ENCODE measurements at regions not wholly inside any gene's neighbourhood (a gene's known extent, or its start where the extent isn't known, plus 50 kb on each side); places are given as distances from the start of the nearest gene placed in this dataset.
"Not testable (repeated sequence)": the region's sequence is repeated elsewhere in the genome, so short reads cannot be mapped to it uniquely, and the experiment has no call there.

DNA sequence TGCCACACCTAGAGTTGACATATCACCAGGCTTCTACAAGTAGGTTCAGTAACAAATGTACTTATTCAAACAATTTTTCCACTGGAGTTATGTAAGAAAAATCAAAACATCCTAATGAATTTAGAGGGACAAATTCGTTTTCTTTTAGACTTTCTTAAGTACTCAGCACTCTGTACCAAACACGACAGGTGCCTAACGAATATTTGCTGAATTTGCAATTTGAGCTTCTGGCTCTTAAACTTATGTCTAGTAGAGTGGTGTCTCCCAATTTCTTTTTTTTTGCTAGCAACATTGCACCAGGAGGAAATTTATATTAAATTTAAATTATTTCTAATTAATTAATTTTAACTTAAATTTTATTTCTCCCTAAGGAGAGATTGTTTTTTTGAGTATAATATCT, 397.0 kb downstream of the CNTN3 start:
- no peaks in the 10 kb centered on the region for H3K36me3 Mint-ChIP-seq (ENCODE audit: low read depth)
- intact Hi-C loops (cut with micrococcal nuclease): no loop called here
- no peak overlapping the region for H3K27ac Mint-ChIP-seq
- H3K4me3 Mint-ChIP-seq: no peak overlapping the region
- no peaks in the 10 kb centered on the region for H3K4me1 Mint-ChIP-seq (ENCODE audit: low read depth)
- H3K27me3 Mint-ChIP-seq: no peaks in the 10 kb centered on the region
- H3K9me3 Mint-ChIP-seq: peaks cover 6% of the 10 kb centered on the region

GRCh38 chr3:74214286-74214685, 400.2 kb downstream of the CNTN3 start:
- intact Hi-C loops (cut with micrococcal nuclease): no loop called here
- no peaks in the 10 kb centered on the region for H3K27me3 Mint-ChIP-seq
- peaks cover 6% of the 10 kb centered on the region for H3K9me3 Mint-ChIP-seq
- no peak overlapping the region for H3K4me3 Mint-ChIP-seq
- no peaks in the 10 kb centered on the region for H3K36me3 Mint-ChIP-seq (ENCODE audit: low read depth)
- no peaks in the 10 kb centered on the region for H3K4me1 Mint-ChIP-seq (ENCODE audit: low read depth)
- no peak overlapping the region for H3K27ac Mint-ChIP-seq

DNA sequence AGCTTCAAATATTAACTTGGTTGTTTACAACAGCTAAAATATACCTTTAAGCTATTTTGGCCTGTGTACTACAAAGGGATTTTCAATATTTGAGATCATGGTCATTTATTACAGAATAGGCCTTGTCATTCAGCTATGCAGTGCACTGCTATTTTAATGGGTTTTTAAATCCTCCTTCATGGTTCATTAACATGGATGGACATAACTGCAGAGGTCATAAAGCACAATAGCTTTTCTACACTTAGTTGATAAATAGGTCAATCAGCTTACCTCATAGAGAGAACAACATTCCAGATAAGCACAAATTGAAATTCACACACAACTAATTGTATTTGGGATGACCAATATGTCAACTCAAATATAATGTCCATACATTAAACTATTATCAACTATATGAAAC, 403.7 kb downstream of the CNTN3 start:
- Mint-ChIP-seq H3K36me3 (ENCODE audit: low read depth) (no peaks in the 10 kb centered on the region), H3K4me1 (ENCODE audit: low read depth) (no peaks in the 10 kb centered on the region), H3K27me3 (no peaks in the 10 kb centered on the region), H3K9me3 (peaks cover 14% of the 10 kb centered on the region), H3K27ac (no peak overlapping the region), H3K4me3 (no peak overlapping the region)
- intact Hi-C loops (cut with micrococcal nuclease): no loop called here

DNA sequence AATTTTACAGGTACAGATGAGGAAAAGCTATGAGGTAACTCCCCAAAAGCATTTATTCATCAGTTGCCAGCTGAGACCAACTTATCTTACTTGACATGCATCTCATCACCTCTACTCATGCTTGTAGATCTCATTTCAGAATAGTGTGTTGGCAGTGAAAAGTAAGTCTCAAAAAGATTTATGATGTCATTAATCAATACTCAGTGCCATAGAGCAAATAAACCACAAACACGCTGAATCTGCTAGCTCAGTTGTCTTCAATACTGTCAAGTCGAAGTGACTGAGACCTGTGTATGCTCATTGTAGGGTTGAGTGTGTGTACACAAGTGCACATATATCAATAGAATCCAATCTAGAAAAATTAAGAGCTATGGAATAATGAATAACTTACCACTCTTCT, 413.5 kb downstream of the CNTN3 start:
- intact Hi-C loops (cut with micrococcal nuclease): no loop called here
- no peak overlapping the region for H3K27ac Mint-ChIP-seq
- no peaks in the 10 kb centered on the region for H3K36me3 Mint-ChIP-seq (ENCODE audit: low read depth)
- peaks cover 25% of the 10 kb centered on the region for H3K9me3 Mint-ChIP-seq
- H3K27me3 Mint-ChIP-seq: no peaks in the 10 kb centered on the region
- H3K4me3 Mint-ChIP-seq: no peak overlapping the region
- no peaks in the 10 kb centered on the region for H3K4me1 Mint-ChIP-seq (ENCODE audit: low read depth)

DNA sequence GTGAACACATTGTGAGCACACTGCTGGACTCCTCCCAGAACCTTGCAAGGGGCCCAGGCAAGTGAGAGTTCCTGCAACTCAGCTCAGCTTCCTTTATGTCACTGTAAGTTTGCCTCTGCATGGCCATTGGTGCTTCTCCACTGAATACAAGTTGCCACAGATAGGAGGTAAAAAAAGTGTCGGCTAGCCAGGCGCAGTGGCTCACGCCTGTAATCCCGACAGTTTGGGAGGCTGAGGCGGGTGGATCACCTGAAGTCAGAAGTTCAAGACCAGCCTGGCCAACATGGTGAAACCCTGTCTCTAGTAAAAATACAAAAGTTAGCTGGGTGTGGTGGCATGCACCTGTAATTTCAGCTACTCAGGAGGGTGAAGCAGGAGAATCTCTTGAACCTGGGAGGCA, 435.8 kb downstream of the CNTN3 start:
- H3K4me1 Mint-ChIP-seq (ENCODE audit: low read depth); H3K36me3 Mint-ChIP-seq (ENCODE audit: low read depth); H3K27ac Mint-ChIP-seq; intact Hi-C loops (cut with micrococcal nuclease); H3K27me3 Mint-ChIP-seq; H3K4me3 Mint-ChIP-seq: not testable (repeated sequence)
- peaks cover 47% of the 10 kb centered on the region for H3K9me3 Mint-ChIP-seq

- H3K27ac Mint-ChIP-seq: no peak overlapping the region
- no peaks in the 10 kb centered on the region for H3K36me3 Mint-ChIP-seq (ENCODE audit: low read depth)
- no peaks in the 10 kb centered on the region for H3K4me1 Mint-ChIP-seq (ENCODE audit: low read depth)
- intact Hi-C loops (cut with micrococcal nuclease): no loop called here
- H3K27me3 Mint-ChIP-seq: no peaks in the 10 kb centered on the region
- no peak overlapping the region for H3K4me3 Mint-ChIP-seq
- peaks cover 15% of the 10 kb centered on the region for H3K9me3 Mint-ChIP-seq
These were observed 441.4 kb downstream of the CNTN3 start for GRCh38 chr3:74173090-74173489.

DNA sequence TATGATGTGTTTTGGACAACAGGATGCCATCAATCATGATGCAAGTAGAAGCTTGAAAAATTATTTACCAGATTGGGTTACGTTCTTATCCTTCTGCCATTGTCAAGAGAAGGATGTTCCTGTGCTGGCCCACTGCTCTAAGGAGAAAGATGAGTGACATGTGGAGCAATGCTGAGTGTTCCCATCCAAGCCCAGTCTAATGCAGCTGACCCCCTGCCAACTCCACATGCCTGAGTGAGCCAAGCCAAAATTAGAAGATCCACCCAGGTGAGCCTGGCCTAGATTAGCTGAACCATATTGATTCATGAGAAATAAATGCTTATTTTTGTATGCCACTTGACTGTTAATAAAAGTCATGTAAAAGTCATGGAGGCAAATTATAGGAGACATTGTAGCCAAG, 446.5 kb downstream of the CNTN3 start:
- Mint-ChIP-seq H3K36me3 (ENCODE audit: low read depth) (no peaks in the 10 kb centered on the region), H3K4me3 (no peak overlapping the region), H3K27me3 (no peaks in the 10 kb centered on the region), H3K4me1 (ENCODE audit: low read depth) (no peaks in the 10 kb centered on the region), H3K9me3 (peaks cover 14% of the 10 kb centered on the region), H3K27ac (no peak overlapping the region)
- intact Hi-C loops (cut with micrococcal nuclease): no loop called here

- H3K27me3 Mint-ChIP-seq: no peaks in the 10 kb centered on the region
- H3K27ac Mint-ChIP-seq: no peak overlapping the region
- intact Hi-C loops (cut with micrococcal nuclease): no loop called here
- no peaks in the 10 kb centered on the region for H3K36me3 Mint-ChIP-seq (ENCODE audit: low read depth)
- no peak overlapping the region for H3K4me3 Mint-ChIP-seq
- H3K4me1 Mint-ChIP-seq (ENCODE audit: low read depth): no peaks in the 10 kb centered on the region
- H3K9me3 Mint-ChIP-seq: peaks cover 37% of the 10 kb centered on the region
These were observed 449.2 kb downstream of the CNTN3 start for GRCh38 chr3:74165211-74165610.

DNA sequence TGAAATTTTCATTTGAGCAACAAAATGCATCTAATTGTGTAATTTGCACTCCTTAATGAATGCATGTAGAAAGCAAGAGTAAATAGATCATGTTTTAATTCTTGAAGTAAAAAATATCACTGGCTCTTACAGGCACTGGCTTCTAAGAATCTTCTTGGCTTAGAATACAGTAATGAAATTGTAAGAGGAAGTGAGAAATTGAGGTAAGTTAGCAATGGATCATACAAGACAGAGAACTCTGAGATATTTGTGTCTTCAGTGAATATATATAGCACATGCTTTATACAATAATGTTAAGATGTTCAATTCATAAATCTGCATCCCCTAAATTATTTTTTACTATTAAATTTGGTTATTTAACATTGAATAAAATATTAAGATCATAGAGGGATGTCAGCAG, 465.0 kb downstream of the CNTN3 start:
- intact Hi-C loops (cut with micrococcal nuclease): no loop called here
- Mint-ChIP-seq H3K36me3 (ENCODE audit: low read depth) (no peaks in the 10 kb centered on the region), H3K4me1 (ENCODE audit: low read depth) (no peaks in the 10 kb centered on the region), H3K4me3 (no peak overlapping the region), H3K27me3 (no peaks in the 10 kb centered on the region), H3K9me3 (peaks cover 11% of the 10 kb centered on the region), H3K27ac (no peak overlapping the region)

DNA sequence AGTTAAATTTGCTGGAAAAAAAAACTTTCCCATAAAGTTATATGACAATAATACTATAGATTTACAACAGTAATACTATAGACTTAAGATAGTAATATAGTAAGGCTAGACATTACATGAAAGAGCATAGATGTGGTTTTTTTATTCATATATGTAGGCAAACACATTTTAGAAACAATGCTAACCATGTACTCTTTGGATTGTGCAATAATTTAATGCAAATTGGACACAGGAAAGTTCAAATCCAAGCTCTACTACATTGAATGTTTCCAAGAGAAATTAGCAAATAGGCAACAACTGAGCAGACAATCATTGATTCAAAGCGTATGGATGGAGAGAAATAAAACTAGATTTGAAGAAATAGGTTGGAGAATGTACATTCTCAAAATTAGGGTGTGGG, 469.2 kb downstream of the CNTN3 start:
- Mint-ChIP-seq H3K9me3 (peaks cover 19% of the 10 kb centered on the region), H3K4me3 (no peak overlapping the region), H3K27ac (no peak overlapping the region), H3K27me3 (no peaks in the 10 kb centered on the region), H3K36me3 (ENCODE audit: low read depth) (no peaks in the 10 kb centered on the region), H3K4me1 (ENCODE audit: low read depth) (no peaks in the 10 kb centered on the region)
- intact Hi-C loops (cut with micrococcal nuclease): no loop called here

GRCh38 chr3:74139648-74140047, 474.8 kb downstream of the CNTN3 start:
- no peaks in the 10 kb centered on the region for H3K27me3 Mint-ChIP-seq
- H3K4me1 Mint-ChIP-seq (ENCODE audit: low read depth): no peaks in the 10 kb centered on the region
- H3K4me3 Mint-ChIP-seq: no peak overlapping the region
- peaks cover 15% of the 10 kb centered on the region for H3K9me3 Mint-ChIP-seq
- intact Hi-C loops (cut with micrococcal nuclease): no loop called here
- no peak overlapping the region for H3K27ac Mint-ChIP-seq
- H3K36me3 Mint-ChIP-seq (ENCODE audit: low read depth): no peaks in the 10 kb centered on the region

- H3K27ac Mint-ChIP-seq: no peak overlapping the region
- no peaks in the 10 kb centered on the region for H3K36me3 Mint-ChIP-seq (ENCODE audit: low read depth)
- intact Hi-C loops (cut with micrococcal nuclease): no loop called here
- H3K4me1 Mint-ChIP-seq (ENCODE audit: low read depth): no peaks in the 10 kb centered on the region
- H3K27me3 Mint-ChIP-seq: no peaks in the 10 kb centered on the region
- no peak overlapping the region for H3K4me3 Mint-ChIP-seq
- H3K9me3 Mint-ChIP-seq: peaks cover 18% of the 10 kb centered on the region
These were observed 476.7 kb downstream of the CNTN3 start for GRCh38 chr3:74137790-74138189.

- Mint-ChIP-seq H3K4me1 (ENCODE audit: low read depth) (no peaks in the 10 kb centered on the region), H3K4me3 (no peak overlapping the region), H3K9me3 (peaks cover 34% of the 10 kb centered on the region), H3K27ac (no peak overlapping the region), H3K36me3 (ENCODE audit: low read depth) (no peaks in the 10 kb centered on the region), H3K27me3 (no peaks in the 10 kb centered on the region)
- intact Hi-C loops (cut with micrococcal nuclease): no loop called here
These were observed 478.7 kb downstream of the CNTN3 start for GRCh38 chr3:74135808-74136207.

DNA sequence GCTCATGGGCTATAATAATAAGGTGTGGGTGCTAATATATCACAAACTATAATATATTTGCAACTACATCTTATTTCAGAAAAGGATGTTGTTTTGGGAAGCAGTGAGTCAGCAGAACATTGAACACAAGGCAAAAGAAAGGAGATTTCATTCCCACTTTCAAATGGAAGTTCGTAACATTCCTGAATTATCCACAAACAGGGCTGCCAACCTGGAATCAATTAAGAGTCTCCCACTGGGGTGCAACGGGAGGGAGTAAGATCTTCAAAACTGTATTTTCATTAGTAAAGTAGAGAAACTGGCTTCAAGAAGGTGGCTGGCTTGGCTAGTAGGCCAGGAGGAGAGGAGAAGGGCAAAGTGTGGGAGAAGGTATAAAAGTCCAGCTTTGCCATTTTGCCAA, 479.6 kb downstream of the CNTN3 start:
- Mint-ChIP-seq H3K9me3 (peaks cover 43% of the 10 kb centered on the region), H3K27me3 (no peaks in the 10 kb centered on the region), H3K4me3 (no peak overlapping the region), H3K4me1 (ENCODE audit: low read depth) (no peaks in the 10 kb centered on the region), H3K36me3 (ENCODE audit: low read depth) (no peaks in the 10 kb centered on the region), H3K27ac (no peak overlapping the region)
- intact Hi-C loops (cut with micrococcal nuclease): no loop called here

GRCh38 chr3:74131546-74132328, 482.7 kb downstream of the CNTN3 start:
- H3K9me3 Mint-ChIP-seq: peaks cover 58% of the 10 kb centered on the region
- H3K27me3 Mint-ChIP-seq; intact Hi-C loops (cut with micrococcal nuclease); H3K4me3 Mint-ChIP-seq; H3K36me3 Mint-ChIP-seq (ENCODE audit: low read depth); H3K27ac Mint-ChIP-seq; H3K4me1 Mint-ChIP-seq (ENCODE audit: low read depth): not testable (repeated sequence)

Measured in dendritic cell treated with granulocyte-macrophage colony-stimulating factor and Interleukin-4, amounts not matched to agents 40 ng/mL and 50 ng/mL, for 4 days (primary cell).